ENCODE measurements at regions not wholly inside any gene's neighbourhood (a gene's known extent, or its start where the extent isn't known, plus 50 kb on each side); places are given as distances from the start of the nearest gene placed in this dataset.

GRCh38 chr1:64363111-64363510 is 106.8 kb upstream of the CACHD1 start (continued):
- TF ChIP-seq ZBTB33 (IDR thresholded peaks at IDR 0.05) = no peak
- TF ChIP-seq SP1 (IDR thresholded peaks at IDR 0.05) = no peak
- TF ChIP-seq EGR1 (IDR thresholded peaks at IDR 0.05; ENCODE audit: low read depth in 2 of 2) = no peak
- TF ChIP-seq FOXA2 (IDR thresholded peaks at IDR 0.05) = no peak

GRCh38 chr1:64363616-64364015 is 106.3 kb upstream of the CACHD1 start:
- Histone ChIP-seq H3K27me3 (ENCODE audit: control insufficient read depth in 4 of 4, insufficient read depth in 4 of 4, low read length in 3 of 4) (no peaks in the 10 kb centered on the region), H3K27ac (ENCODE audit: low read depth in 1 of 2, low read length in 2 of 2) (no peak overlapping the region), H3K4me1 (ENCODE audit: control insufficient read depth in 4 of 4, insufficient read depth in 4 of 4, low read length in 3 of 4) (no peaks in the 10 kb centered on the region), H3K4me3 (ENCODE audit: low read depth in 1 of 3, low read length in 3 of 3) (no peak overlapping the region), H3K9ac (ENCODE audit: low read depth in 1 of 2, low read length in 2 of 2) (no peak overlapping the region), H3K36me3 (ENCODE audit: control insufficient read depth in 4 of 4, insufficient read depth in 3 of 4, low read depth in 1 of 4, low read length in 3 of 4) (no peaks in the 10 kb centered on the region), H3K9me3 (ENCODE audit: control insufficient read depth in 4 of 4, low read length in 3 of 4) (no peaks in the 10 kb centered on the region)
- no peak for DNase-seq (ENCODE audit: low spot score)
- TF ChIP-seq ZBTB33 (IDR thresholded peaks at IDR 0.05) = no peak
- no peak for TF ChIP-seq ATF3 (IDR thresholded peaks at IDR 0.05)
- TF ChIP-seq RAD21 (IDR thresholded peaks at IDR 0.05) = no peak
- TF ChIP-seq HNF4A (conservative IDR thresholded peaks at IDR 0.05) = no peak
- no peak for TF ChIP-seq TAF1 (conservative IDR thresholded peaks at IDR 0.05)
- no peak for TF ChIP-seq MAX (IDR thresholded peaks at IDR 0.05)

- no peaks in the 10 kb centered on the region for H3K36me3 ChIP-seq (ENCODE audit: control insufficient read depth in 4 of 4, insufficient read depth in 3 of 4, low read depth in 1 of 4, low read length in 3 of 4)
- DNase-seq (ENCODE audit: low spot score) = no peak
- no peak overlapping the region for H3K4me3 ChIP-seq (ENCODE audit: low read depth in 1 of 3, low read length in 3 of 3)
- H3K27ac ChIP-seq (ENCODE audit: low read depth in 1 of 2, low read length in 2 of 2) = no peak overlapping the region
- no peaks in the 10 kb centered on the region for H3K4me1 ChIP-seq (ENCODE audit: control insufficient read depth in 4 of 4, insufficient read depth in 4 of 4, low read length in 3 of 4)
- H3K9ac ChIP-seq (ENCODE audit: low read depth in 1 of 2, low read length in 2 of 2) = no peak overlapping the region
- TF ChIP-seq SP1 (IDR thresholded peaks at IDR 0.05) (no peak), MAX (IDR thresholded peaks at IDR 0.05) (no peak), RXRA (IDR thresholded peaks at IDR 0.05) (no peak), TAF1 (conservative IDR thresholded peaks at IDR 0.05) (no peak), YY1 (IDR thresholded peaks at IDR 0.05) (no peak), CTCF (IDR thresholded peaks at IDR 0.05; ENCODE audit: low read depth, low read length, missing input control) (no peak), ZBTB33 (IDR thresholded peaks at IDR 0.05) (no peak), GABPA (IDR thresholded peaks at IDR 0.05 in 1 of 2, conservative IDR thresholded peaks at IDR 0.05 in 1 of 2) (no peak)
- H3K9me3 ChIP-seq (ENCODE audit: control insufficient read depth in 4 of 4, low read length in 3 of 4) = no peaks in the 10 kb centered on the region
- H3K27me3 ChIP-seq (ENCODE audit: control insufficient read depth in 4 of 4, insufficient read depth in 4 of 4, low read length in 3 of 4) = peaks cover 0 to 2% (median 0%) of the 10 kb centered on the region in 4 donors
- 82% methylated on average over 2 of the region's 2 CpGs for WGBS
These were observed 103.1 kb upstream of the CACHD1 start for GRCh38 chr1:64366821-64367220.
